Testis (tissue), 2 donors: ENCODE measurements at regions not wholly inside any gene's neighbourhood (a gene's known extent, or its start where the extent isn't known, plus 50 kb on each side); places are given as distances from the start of the nearest gene placed in this dataset.
"Not testable (repeated sequence)": the region's sequence is repeated elsewhere in the genome, so short reads cannot be mapped to it uniquely, and the experiment has no call there.

ENCODE experiments used
- POLR2A ChIP-seq: fragments of 450-650 bp; IDR thresholded peaks from one replicate; pipeline ENCODE4 v1.6.1; 2017; ENCODE audit warnings: antibody characterized with exemption, mild to moderate bottlenecking, moderate library complexity
- TF ChIP-seq, protein P1 (sequence below), 3 experiments: fragments of 450-650 bp in 2 of 3; fragments of 200-600 bp in 1 of 3; sonication (generic) in 1 of 3; IDR thresholded peaks; one replicate each; pipeline ENCODE4 v1.5.1; 2016 to 2019; ENCODE audit warnings: antibody characterized with exemption in 3 of 3, mild to moderate bottlenecking in 2 of 3, moderate library complexity in 1 of 3

DNA sequence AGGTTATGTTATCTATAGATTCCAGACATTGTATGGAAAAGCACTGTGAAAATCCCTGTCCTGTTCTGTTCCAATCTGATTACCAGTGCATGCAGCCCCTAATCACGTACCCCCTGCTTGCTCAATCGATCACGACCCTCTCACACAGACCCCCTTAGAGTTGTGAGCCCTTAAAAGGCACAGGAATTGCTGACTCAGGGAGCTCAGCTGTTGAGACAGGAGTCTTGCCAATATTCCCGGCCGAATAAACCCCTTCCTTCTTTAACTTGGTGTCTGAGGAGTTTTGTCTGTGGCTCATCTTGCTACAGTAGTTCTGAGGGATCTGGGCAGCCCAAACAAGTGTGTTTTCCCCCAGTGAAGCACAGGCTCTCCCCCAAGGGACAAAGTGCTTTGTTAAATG is 596.3 kb upstream of the EPHA5 start:
- TF ChIP-seq, protein P1, sequence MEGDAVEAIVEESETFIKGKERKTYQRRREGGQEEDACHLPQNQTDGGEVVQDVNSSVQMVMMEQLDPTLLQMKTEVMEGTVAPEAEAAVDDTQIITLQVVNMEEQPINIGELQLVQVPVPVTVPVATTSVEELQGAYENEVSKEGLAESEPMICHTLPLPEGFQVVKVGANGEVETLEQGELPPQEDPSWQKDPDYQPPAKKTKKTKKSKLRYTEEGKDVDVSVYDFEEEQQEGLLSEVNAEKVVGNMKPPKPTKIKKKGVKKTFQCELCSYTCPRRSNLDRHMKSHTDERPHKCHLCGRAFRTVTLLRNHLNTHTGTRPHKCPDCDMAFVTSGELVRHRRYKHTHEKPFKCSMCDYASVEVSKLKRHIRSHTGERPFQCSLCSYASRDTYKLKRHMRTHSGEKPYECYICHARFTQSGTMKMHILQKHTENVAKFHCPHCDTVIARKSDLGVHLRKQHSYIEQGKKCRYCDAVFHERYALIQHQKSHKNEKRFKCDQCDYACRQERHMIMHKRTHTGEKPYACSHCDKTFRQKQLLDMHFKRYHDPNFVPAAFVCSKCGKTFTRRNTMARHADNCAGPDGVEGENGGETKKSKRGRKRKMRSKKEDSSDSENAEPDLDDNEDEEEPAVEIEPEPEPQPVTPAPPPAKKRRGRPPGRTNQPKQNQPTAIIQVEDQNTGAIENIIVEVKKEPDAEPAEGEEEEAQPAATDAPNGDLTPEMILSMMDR (IDR thresholded peaks at IDR 0.05), result not testable (repeated sequence)
- TF ChIP-seq POLR2A, result not testable (repeated sequence)
